IMR-90 (cell line): ENCODE measurements at regions not wholly inside any gene's neighbourhood (a gene's known extent, or its start where the extent isn't known, plus 50 kb on each side); places are given as distances from the start of the nearest gene placed in this dataset.

Experiments
- ATAC-seq: fragments of 200-7000 bp; cut with Tn5 transposase; 2 replicates; pipeline ENCODE4 v1.9.1; 2020; ENCODE audit warnings: low read depth, mild to moderate bottlenecking, moderate library complexity
- BruUV-seq: library from RNA; stranded (reverse); fragments of 400-500 nt; replicated peaks from 2 replicates; lab custom pipeline; 2021; lab: Mats Ljungman, UMichigan
- CTCF ChIA-PET: fragments of 300-600 bp; formaldehyde crosslinking; extraction: SDS; loops from one replicate; lab custom pipeline; 2021; ENCODE audit warnings: antibody characterized with exemption; lab: Yijun Ruan, JAX
- POLR2A ChIA-PET: fragments of 300-600 bp; sonication (Branson Sonifier 250); formaldehyde crosslinking; loops from one replicate; lab custom pipeline; 2022; ENCODE audit warnings: antibody characterized with exemption; ENCODE audit not compliant: unreplicated experiment; lab: Charles Lee
- DNase-seq: peaks from one replicate; pipeline ENCODE4 v3.0.0; 2013
- H2AFZ ChIP-seq: replicated peaks from 2 replicates; pipeline ENCODE3; 2013; ENCODE audit warnings: low read length, mild to moderate bottlenecking; ENCODE audit not compliant: poor library complexity
- H2AK5ac ChIP-seq: 2 replicates; pipeline ENCODE4 v1.6.1; 2013; ENCODE audit warnings: low read depth, low read length, inconsistent platforms
- H2AK9ac ChIP-seq: replicated peaks from 2 replicates; pipeline ENCODE3; 2013; ENCODE audit warnings: mild to moderate bottlenecking, low read depth, low read length, moderate library complexity; ENCODE audit not compliant: poor library complexity
- H2BK120ac ChIP-seq: 2 replicates; pipeline ENCODE4 v1.6.1; 2013; ENCODE audit warnings: low read depth, low read length, inconsistent platforms
- H2BK15ac ChIP-seq: 3 replicates; pipeline ENCODE4 v1.6.1; 2013; ENCODE audit warnings: low read depth, low read length, inconsistent platforms
- H2BK20ac ChIP-seq: 2 replicates; pipeline ENCODE4 v1.6.1; 2013; ENCODE audit warnings: low read depth, mild to moderate bottlenecking, inconsistent platforms, low read length, moderate library complexity
- H2BK5ac ChIP-seq: 2 replicates; pipeline ENCODE4 v1.6.1; 2013; ENCODE audit warnings: mild to moderate bottlenecking, low read depth, low read length, inconsistent platforms; ENCODE audit not compliant: poor library complexity, severe bottlenecking
- H3K14ac ChIP-seq: replicated peaks from 2 replicates; pipeline ENCODE4 v1.6.1; 2013; ENCODE audit warnings: low read depth, low read length, inconsistent platforms
- H3K18ac ChIP-seq: 2 replicates; pipeline ENCODE4 v1.6.1; 2013; ENCODE audit warnings: low read depth, low read length, control low read depth
- H3K23ac ChIP-seq: 2 replicates; pipeline ENCODE4 v1.6.1; 2013; ENCODE audit warnings: low read depth, low read length, inconsistent platforms
- H3K27ac ChIP-seq: 2 replicates; pipeline ENCODE4 v1.5.1; 2013; ENCODE audit warnings: mild to moderate bottlenecking, control low read depth, low read length; ENCODE audit not compliant: insufficient read depth
- H3K27me3 ChIP-seq: 2 replicates; pipeline ENCODE4 v1.6.1; 2013; ENCODE audit warnings: low read length; ENCODE audit not compliant: control insufficient read depth, insufficient read depth
- H3K36me3 ChIP-seq: 2 replicates; pipeline ENCODE4 v1.6.1; 2013; ENCODE audit warnings: low read length, mixed read lengths; ENCODE audit not compliant: control insufficient read depth, insufficient read depth
- H3K4ac ChIP-seq: 2 replicates; pipeline ENCODE4 v1.6.1; 2013; ENCODE audit warnings: low read depth, low read length, inconsistent platforms
- H3K4me1 ChIP-seq: 2 replicates; pipeline ENCODE4 v1.6.1; 2013; ENCODE audit warnings: low read length, mixed read lengths; ENCODE audit not compliant: control insufficient read depth, insufficient read depth
- H3K4me2 ChIP-seq: 2 replicates; pipeline ENCODE4 v1.6.1; 2013; ENCODE audit warnings: low read depth, mild to moderate bottlenecking, control low read depth, low read length, moderate library complexity
- H3K4me3 ChIP-seq: 2 replicates; pipeline ENCODE4 v1.5.1; 2013; ENCODE audit warnings: low read depth, mild to moderate bottlenecking, control low read depth, low read length, moderate library complexity; ENCODE audit not compliant: insufficient read depth
- H3K56ac ChIP-seq: 2 replicates; pipeline ENCODE4 v1.6.1; 2013; ENCODE audit warnings: low read length, inconsistent platforms; ENCODE audit not compliant: insufficient read depth; ENCODE audit errors: extremely low read depth
- H3K79me1 ChIP-seq, 2 experiments: 2 replicates each; pipeline ENCODE4 v1.6.1; 2013; ENCODE audit warnings: low read length in 2 of 2, inconsistent platforms in 1 of 2, low read depth in 1 of 2
- H3K9ac ChIP-seq: 2 replicates; pipeline ENCODE4 v1.6.1; 2013; ENCODE audit warnings: low read depth, low read length, control low read depth
- H3K9me1 ChIP-seq: 2 replicates; pipeline ENCODE4 v1.6.1; 2013; ENCODE audit warnings: low read length, inconsistent platforms; ENCODE audit not compliant: insufficient read depth
- H3K9me3 ChIP-seq: 2 replicates; pipeline ENCODE4 v1.6.1; 2013; ENCODE audit warnings: low read length; ENCODE audit not compliant: control insufficient read depth, insufficient read depth
- H4K20me1 ChIP-seq: 2 replicates; pipeline ENCODE4 v1.6.1; 2013; ENCODE audit warnings: low read length, inconsistent platforms; ENCODE audit not compliant: insufficient read depth
- H4K5ac ChIP-seq: 2 replicates; pipeline ENCODE4 v1.6.1; 2013; ENCODE audit warnings: mild to moderate bottlenecking, low read depth, low read length, control low read depth
- H4K8ac ChIP-seq, 2 experiments: 2 replicates each; pipeline ENCODE4 v1.6.1; 2013; ENCODE audit warnings: low read depth in 2 of 2, low read length in 2 of 2, control low read depth in 1 of 2, inconsistent platforms in 1 of 2
- H4K91ac ChIP-seq: 2 replicates; pipeline ENCODE4 v1.6.1; 2013; ENCODE audit warnings: low read depth, low read length, inconsistent platforms; ENCODE audit not compliant: insufficient read depth
- BHLHE40 ChIP-seq: fragments of 150-350 bp; IDR thresholded peaks from 2 replicates; pipeline ENCODE4 v1.6.1; 2016; ENCODE audit warnings: mild to moderate bottlenecking, low read depth, low read length
- CEBPB ChIP-seq: IDR thresholded peaks from 2 replicates; pipeline ENCODE4 v1.6.1; 2012; ENCODE audit warnings: low read depth, low read length, improper control_type of control experiment
- CHD1 ChIP-seq: IDR thresholded peaks from 2 replicates; pipeline ENCODE4 v1.6.1; 2012; ENCODE audit warnings: low read depth, low read length, improper control_type of control experiment
- FOS ChIP-seq: fragments of 150-350 bp; IDR thresholded peaks from 2 replicates; pipeline ENCODE4 v1.6.1; 2016; ENCODE audit warnings: low read depth, low read length
- MAZ ChIP-seq: IDR thresholded peaks from 2 replicates; pipeline ENCODE4 v1.6.1; 2012; ENCODE audit warnings: low read depth, mild to moderate bottlenecking, low read length, improper control_type of control experiment, moderate library complexity, borderline replicate concordance
- NFE2L2 ChIP-seq: fragments of 150-350 bp; IDR thresholded peaks from 2 replicates; pipeline ENCODE4 v1.6.1; 2016; ENCODE audit warnings: low read depth, mild to moderate bottlenecking, low read length
- POLR2A ChIP-seq: IDR thresholded peaks from 2 replicates; pipeline ENCODE4 v1.6.1; 2012; ENCODE audit warnings: mild to moderate bottlenecking, low read depth, low read length
- RAD21 ChIP-seq: IDR thresholded peaks from 2 replicates; pipeline ENCODE4 v1.6.1; 2012; ENCODE audit warnings: low read length, improper control_type of control experiment
- RCOR1 ChIP-seq: IDR thresholded peaks from 2 replicates; pipeline ENCODE4 v1.6.1; 2012; ENCODE audit warnings: mild to moderate bottlenecking, low read length, improper control_type of control experiment; ENCODE audit not compliant: insufficient replicate concordance
- RFX5 ChIP-seq: IDR thresholded peaks from 2 replicates; pipeline ENCODE4 v1.8.0; 2012; ENCODE audit warnings: low read depth, mild to moderate bottlenecking, low read length, moderate library complexity
- SMC3 ChIP-seq: fragments of 150-350 bp; IDR thresholded peaks from 2 replicates; pipeline ENCODE4 v1.6.1; 2016; ENCODE audit warnings: low read depth, mild to moderate bottlenecking, antibody characterized with exemption, low read length, moderate library complexity
- WGBS, 2 experiments: methylation state at CpG; one replicate each; pipeline versions ENCODE4 v1.1.5 to v1.1.7; 2013; ENCODE audit warnings: missing lambda C conversion rate in 2 of 2; ENCODE audit not compliant: insufficient read length in 1 of 2; ENCODE audit errors: extremely low coverage in 2 of 2; 5-methylcytosine and 5-hydroxymethylcytosine counted together
- dilution Hi-C: fragments of 300-500 bp; cut with HindIII; formaldehyde crosslinking; loops from one replicate; pipeline ENCODE4 v1.14.3; 2018; ENCODE audit warnings: low sequenced_read_pairs; ENCODE audit not compliant: unreplicated experiment
- in situ Hi-C: fragments of 300-500 bp; cut with MboI; formaldehyde crosslinking; loops from 3 replicates; pipeline ENCODE4 v1.14.3; 2019; ENCODE audit warnings: low sequenced_read_pairs, inconsistent platforms, mixed read lengths
- intact Hi-C: fragments of 100-400 bp; cut with micrococcal nuclease; formaldehyde crosslinking; loops from 2 replicates; pipeline ENCODE4 v1.10.0; 2022
- TF ChIP-seq, protein P1 (sequence below): fragments of 150-350 bp; IDR thresholded peaks from 2 replicates; pipeline ENCODE4 v1.6.1; 2016; ENCODE audit warnings: low read depth, mild to moderate bottlenecking, low read length, moderate library complexity, borderline replicate concordance
- TF ChIP-seq, protein P2 (sequence below): fragments of 150-350 bp; IDR thresholded peaks from 2 replicates; pipeline ENCODE4 v1.6.1; 2017; ENCODE audit warnings: mild to moderate bottlenecking, antibody characterized with exemption, low read length, low read depth
- TF ChIP-seq, protein P3 (sequence below): conservative IDR thresholded peaks from 2 replicates; pipeline ENCODE4 v1.5.1; 2012; ENCODE audit warnings: mild to moderate bottlenecking, low read depth, low read length, improper control_type of control experiment

DNA sequence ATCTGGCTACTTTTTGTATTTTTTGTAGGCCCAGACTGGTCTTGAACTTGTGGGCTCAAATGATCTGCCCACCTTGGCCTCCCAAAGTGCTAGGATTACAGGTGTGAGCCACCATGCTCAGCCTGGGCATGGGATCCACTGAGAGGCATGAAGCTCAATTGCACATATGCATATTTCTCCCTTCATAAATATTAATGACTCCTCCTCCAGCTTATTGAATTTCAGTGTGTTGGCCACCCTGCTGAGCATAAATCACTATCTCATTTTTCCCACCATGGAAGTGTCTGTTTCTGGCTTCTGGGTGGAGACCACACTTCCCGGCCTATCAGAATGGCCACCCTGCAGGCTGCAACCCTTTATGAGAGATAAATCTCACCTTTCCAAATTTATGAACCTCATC is 53.6 kb upstream of the KIF16B start:
- H3K79me1 ChIP-seq: no peaks in the 10 kb centered on the region
- no peak overlapping the region for H3K23ac ChIP-seq
- no peak overlapping the region for H4K91ac ChIP-seq
- H3K9me3 ChIP-seq: no peaks in the 10 kb centered on the region
- no peak overlapping the region for H2AK5ac ChIP-seq
- POLR2A ChIA-PET: no interaction called here
- H4K8ac ChIP-seq: no peak overlapping the region
- H3K4ac ChIP-seq: no peak overlapping the region
- no peak overlapping the region for H2BK20ac ChIP-seq
- no peak overlapping the region for H3K4me3 ChIP-seq
- no peak overlapping the region for H3K56ac ChIP-seq
- dilution Hi-C loops (no loop called here), in situ Hi-C loops (no loop called here), intact Hi-C loops (no loop called here)
- H2BK120ac ChIP-seq: no peak overlapping the region
- no peak for ATAC-seq
- H2BK15ac ChIP-seq: no peak overlapping the region
- H3K9me1 ChIP-seq: no peaks in the 10 kb centered on the region
- no peak overlapping the region for H2AK9ac ChIP-seq
- H2AFZ ChIP-seq: no peak overlapping the region
- TF ChIP-seq NFE2L2 (no peak), CHD1 (no peak), RFX5 (no peak), BHLHE40 (no peak), SMC3 (no peak), MAZ (no peak), FOS (no peak), CEBPB (no peak), RAD21 (no peak), RCOR1 (no peak), POLR2A (no peak)
- TF ChIP-seq, protein P1, sequence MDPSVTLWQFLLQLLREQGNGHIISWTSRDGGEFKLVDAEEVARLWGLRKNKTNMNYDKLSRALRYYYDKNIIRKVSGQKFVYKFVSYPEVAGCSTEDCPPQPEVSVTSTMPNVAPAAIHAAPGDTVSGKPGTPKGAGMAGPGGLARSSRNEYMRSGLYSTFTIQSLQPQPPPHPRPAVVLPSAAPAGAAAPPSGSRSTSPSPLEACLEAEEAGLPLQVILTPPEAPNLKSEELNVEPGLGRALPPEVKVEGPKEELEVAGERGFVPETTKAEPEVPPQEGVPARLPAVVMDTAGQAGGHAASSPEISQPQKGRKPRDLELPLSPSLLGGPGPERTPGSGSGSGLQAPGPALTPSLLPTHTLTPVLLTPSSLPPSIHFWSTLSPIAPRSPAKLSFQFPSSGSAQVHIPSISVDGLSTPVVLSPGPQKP: no peak
- TF ChIP-seq, protein P2, sequence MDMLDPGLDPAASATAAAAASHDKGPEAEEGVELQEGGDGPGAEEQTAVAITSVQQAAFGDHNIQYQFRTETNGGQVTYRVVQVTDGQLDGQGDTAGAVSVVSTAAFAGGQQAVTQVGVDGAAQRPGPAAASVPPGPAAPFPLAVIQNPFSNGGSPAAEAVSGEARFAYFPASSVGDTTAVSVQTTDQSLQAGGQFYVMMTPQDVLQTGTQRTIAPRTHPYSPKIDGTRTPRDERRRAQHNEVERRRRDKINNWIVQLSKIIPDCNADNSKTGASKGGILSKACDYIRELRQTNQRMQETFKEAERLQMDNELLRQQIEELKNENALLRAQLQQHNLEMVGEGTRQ: no peak
- TF ChIP-seq, protein P3, sequence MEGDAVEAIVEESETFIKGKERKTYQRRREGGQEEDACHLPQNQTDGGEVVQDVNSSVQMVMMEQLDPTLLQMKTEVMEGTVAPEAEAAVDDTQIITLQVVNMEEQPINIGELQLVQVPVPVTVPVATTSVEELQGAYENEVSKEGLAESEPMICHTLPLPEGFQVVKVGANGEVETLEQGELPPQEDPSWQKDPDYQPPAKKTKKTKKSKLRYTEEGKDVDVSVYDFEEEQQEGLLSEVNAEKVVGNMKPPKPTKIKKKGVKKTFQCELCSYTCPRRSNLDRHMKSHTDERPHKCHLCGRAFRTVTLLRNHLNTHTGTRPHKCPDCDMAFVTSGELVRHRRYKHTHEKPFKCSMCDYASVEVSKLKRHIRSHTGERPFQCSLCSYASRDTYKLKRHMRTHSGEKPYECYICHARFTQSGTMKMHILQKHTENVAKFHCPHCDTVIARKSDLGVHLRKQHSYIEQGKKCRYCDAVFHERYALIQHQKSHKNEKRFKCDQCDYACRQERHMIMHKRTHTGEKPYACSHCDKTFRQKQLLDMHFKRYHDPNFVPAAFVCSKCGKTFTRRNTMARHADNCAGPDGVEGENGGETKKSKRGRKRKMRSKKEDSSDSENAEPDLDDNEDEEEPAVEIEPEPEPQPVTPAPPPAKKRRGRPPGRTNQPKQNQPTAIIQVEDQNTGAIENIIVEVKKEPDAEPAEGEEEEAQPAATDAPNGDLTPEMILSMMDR: no peak
- peaks cover 3% of the 10 kb centered on the region; the same call in 1 of the 2 replicates for H3K27me3 ChIP-seq
- no peaks in the 10 kb centered on the region for H3K36me3 ChIP-seq
- H3K9ac ChIP-seq: no peak overlapping the region
- no peak for DNase-seq
- no CpG with 5 or more reads among the region's 1 CpG for WGBS, 2 experiments
- no TSS peak for BruUV-seq
- CTCF ChIA-PET: no interaction called here
- no peak overlapping the region for H3K18ac ChIP-seq
- H4K20me1 ChIP-seq: no peaks in the 10 kb centered on the region
- H2BK5ac ChIP-seq: no peak overlapping the region
- H3K4me1 ChIP-seq: no peaks in the 10 kb centered on the region
- H3K27ac ChIP-seq: no peak overlapping the region
- H3K4me2 ChIP-seq: no peak overlapping the region
- no peak overlapping the region for H4K5ac ChIP-seq
- H3K14ac ChIP-seq: no peak overlapping the region
